H1 (cell line): ENCODE measurements at regions not wholly inside any gene's neighbourhood (a gene's known extent, or its start where the extent isn't known, plus 50 kb on each side); places are given as distances from the start of the nearest gene placed in this dataset.

Experiments
- CHD7 ChIP-seq: fragments of 300-600 bp; sonication (generic); IDR thresholded peaks from 2 replicates; pipeline ENCODE4 v1.7.1; 2012; ENCODE audit warnings: low read length, moderate library complexity, mild to moderate bottlenecking, inconsistent platforms; ENCODE audit not compliant: insufficient replicate concordance
- CREB1 ChIP-seq: IDR thresholded peaks from 2 replicates; pipeline ENCODE4 v1.6.1; 2012; ENCODE audit warnings: inconsistent platforms
- EGR1 ChIP-seq: IDR thresholded peaks from 2 replicates; pipeline ENCODE4 v1.6.1; 2011; ENCODE audit warnings: low read depth, low read length, borderline replicate concordance
- NRF1 ChIP-seq: IDR thresholded peaks from 2 replicates; pipeline ENCODE4 v1.6.1; 2011; ENCODE audit warnings: mild to moderate bottlenecking, low read depth, low read length, improper control_type of control experiment
- PHF8 ChIP-seq: fragments of 200-600 bp; sonication (generic); conservative IDR thresholded peaks from 2 replicates; pipeline ENCODE4 v1.7.1; 2012; ENCODE audit warnings: low read depth, mild to moderate bottlenecking, inconsistent platforms, low read length, moderate library complexity
- POLR2AphosphoS5 ChIP-seq: IDR thresholded peaks from 2 replicates; pipeline ENCODE4 v1.6.1; 2011; ENCODE audit warnings: low read depth, low read length
- POU5F1 ChIP-seq: IDR thresholded peaks from 2 replicates; pipeline ENCODE4 v1.6.1; 2011; ENCODE audit warnings: low read depth, mild to moderate bottlenecking, low read length, moderate library complexity
- RNF2 ChIP-seq: fragments of 200-900, 300-1000 bp; sonication (generic); IDR thresholded peaks from 2 replicates; pipeline ENCODE4 v1.7.1; 2016; ENCODE audit warnings: borderline replicate concordance, low read depth, mild to moderate bottlenecking, antibody characterized with exemption, low read length; ENCODE audit not compliant: poor library complexity, severe bottlenecking; ENCODE audit errors: missing control alignments
- SIRT6 ChIP-seq: IDR thresholded peaks from one replicate; pipeline ENCODE4 v1.7.1; 2012; ENCODE audit warnings: low read length, inconsistent platforms
- SP2 ChIP-seq: IDR thresholded peaks from 2 replicates; pipeline ENCODE4 v1.6.1; 2012; ENCODE audit warnings: mild to moderate bottlenecking, low read length, inconsistent platforms
- SRF ChIP-seq: IDR thresholded peaks from 2 replicates; pipeline ENCODE4 v1.6.1; 2011; ENCODE audit warnings: mild to moderate bottlenecking, low read depth, low read length, moderate library complexity
- ZNF274 ChIP-seq: IDR thresholded peaks from 2 replicates; pipeline ENCODE4 v1.7.0; 2012; ENCODE audit warnings: low read length, borderline replicate concordance; ENCODE audit errors: extremely low read depth
- TF ChIP-seq, protein P1 (sequence below): IDR thresholded peaks from 2 replicates; pipeline ENCODE4 v1.6.1; 2012; ENCODE audit warnings: inconsistent platforms

- TF ChIP-seq CHD7 (no peak), NRF1 (no peak), EGR1 (no peak), POU5F1 (no peak), RNF2 (no peak), ZNF274 (no peak), PHF8 (no peak), CREB1 (no peak), POLR2AphosphoS5 (no peak), SIRT6 (no peak), SRF (no peak), SP2 (no peak)
- TF ChIP-seq, protein P1, sequence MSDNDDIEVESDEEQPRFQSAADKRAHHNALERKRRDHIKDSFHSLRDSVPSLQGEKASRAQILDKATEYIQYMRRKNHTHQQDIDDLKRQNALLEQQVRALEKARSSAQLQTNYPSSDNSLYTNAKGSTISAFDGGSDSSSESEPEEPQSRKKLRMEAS = no peak
These were observed 396.4 kb downstream of the PIK3C3 start (continued) for GRCh38 chr18:42351455-42351854.
